A673 (cell line): ENCODE measurements at regions not wholly inside any gene's neighbourhood (a gene's known extent, or its start where the extent isn't known, plus 50 kb on each side); places are given as distances from the start of the nearest gene placed in this dataset.

Experiments
- EZH2 ChIP-seq: fragments of 200-600 bp; sonication (generic); IDR thresholded peaks from 2 replicates; pipeline ENCODE4 v1.6.1; 2017; ENCODE audit warnings: borderline replicate concordance, low read depth, mild to moderate bottlenecking, mixed read lengths, antibody characterized with exemption, low read length; ENCODE audit not compliant: poor library complexity, severe bottlenecking
- TF ChIP-seq, protein P1 (sequence below): fragments of 300-800, 200-600 bp; sonication (generic); conservative IDR thresholded peaks from 2 replicates; pipeline ENCODE4 v1.5.1; 2017; ENCODE audit warnings: low read depth, mild to moderate bottlenecking, antibody characterized with exemption, low read length, moderate library complexity, mixed read lengths

DNA sequence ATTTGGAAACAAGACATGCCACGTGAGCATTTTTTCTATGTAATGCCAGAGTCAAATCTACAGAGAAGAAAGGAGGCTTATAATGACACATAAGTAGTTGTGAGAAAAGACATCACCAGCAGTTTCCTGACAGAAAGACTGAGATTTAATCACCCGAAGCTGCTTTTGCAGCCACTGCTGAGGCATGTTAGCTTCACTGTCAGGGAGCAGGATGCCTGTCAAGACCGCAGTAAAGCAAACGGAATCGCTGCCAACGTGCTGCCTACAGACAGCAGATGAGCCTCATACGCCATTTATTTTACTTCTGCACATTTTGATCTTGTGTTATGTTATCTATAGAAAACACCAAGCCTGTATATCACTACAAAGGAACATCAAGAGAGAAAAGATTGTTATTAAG lies 68.7 kb upstream of the NDST3 start:
- TF ChIP-seq, protein P1, sequence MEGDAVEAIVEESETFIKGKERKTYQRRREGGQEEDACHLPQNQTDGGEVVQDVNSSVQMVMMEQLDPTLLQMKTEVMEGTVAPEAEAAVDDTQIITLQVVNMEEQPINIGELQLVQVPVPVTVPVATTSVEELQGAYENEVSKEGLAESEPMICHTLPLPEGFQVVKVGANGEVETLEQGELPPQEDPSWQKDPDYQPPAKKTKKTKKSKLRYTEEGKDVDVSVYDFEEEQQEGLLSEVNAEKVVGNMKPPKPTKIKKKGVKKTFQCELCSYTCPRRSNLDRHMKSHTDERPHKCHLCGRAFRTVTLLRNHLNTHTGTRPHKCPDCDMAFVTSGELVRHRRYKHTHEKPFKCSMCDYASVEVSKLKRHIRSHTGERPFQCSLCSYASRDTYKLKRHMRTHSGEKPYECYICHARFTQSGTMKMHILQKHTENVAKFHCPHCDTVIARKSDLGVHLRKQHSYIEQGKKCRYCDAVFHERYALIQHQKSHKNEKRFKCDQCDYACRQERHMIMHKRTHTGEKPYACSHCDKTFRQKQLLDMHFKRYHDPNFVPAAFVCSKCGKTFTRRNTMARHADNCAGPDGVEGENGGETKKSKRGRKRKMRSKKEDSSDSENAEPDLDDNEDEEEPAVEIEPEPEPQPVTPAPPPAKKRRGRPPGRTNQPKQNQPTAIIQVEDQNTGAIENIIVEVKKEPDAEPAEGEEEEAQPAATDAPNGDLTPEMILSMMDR, result no peak
- TF ChIP-seq EZH2, result no peak
